Heart right ventricle (tissue), 16 donors: ENCODE measurements at regions not wholly inside any gene's neighbourhood (a gene's known extent, or its start where the extent isn't known, plus 50 kb on each side); places are given as distances from the start of the nearest gene placed in this dataset.
A peak's percentile ranks its signal among the peaks of the same experiment; 100 is the strongest.

ENCODE experiments used
- ATAC-seq, 8 donors: fragments of 200-7000 bp; cut with Tn5 transposase; one replicate each; pipeline ENCODE4 v1.9.1; 2020; ENCODE audit warnings: mild to moderate bottlenecking in 8 of 8, moderate library complexity in 8 of 8, moderate number of reproducible peaks in 1 of 8
- DNase-seq, 2 donors: peaks; one replicate each; pipeline ENCODE4 v3.0.0-alpha.2; 2020
- H3K27ac ChIP-seq, 10 donors: fragments of 200-600 bp; sonication (generic) in 2 of 10; one replicate each; pipeline versions ENCODE4 v1.5.0 to v1.8.0; 2020 to 2022; ENCODE audit warnings: mild to moderate bottlenecking in 3 of 10
- H3K27me3 ChIP-seq, 7 donors: fragments of 200-600 bp; one replicate each; pipeline ENCODE4 v1.8.0; 2021 to 2022; ENCODE audit warnings: mild to moderate bottlenecking in 2 of 7
- H3K36me3 ChIP-seq, 9 donors: fragments of 200-600 bp; sonication (generic) in 1 of 9; one replicate each; pipeline versions ENCODE4 v1.5.0 to v1.8.0; 2020 to 2022; ENCODE audit warnings: mild to moderate bottlenecking in 2 of 9
- H3K4me1 ChIP-seq, 9 donors: fragments of 200-600 bp; sonication (generic) in 1 of 9; one replicate each; pipeline versions ENCODE4 v1.5.0 to v1.8.0; 2020 to 2022; ENCODE audit warnings: mild to moderate bottlenecking in 4 of 9
- H3K4me3 ChIP-seq, 10 donors: fragments of 200-600 bp; sonication (generic) in 2 of 10; one replicate each; pipeline versions ENCODE4 v1.5.0 to v1.8.0; 2020 to 2022; ENCODE audit warnings: mild to moderate bottlenecking in 7 of 10, moderate library complexity in 2 of 10
- H3K9me3 ChIP-seq, 11 donors: fragments of 200-600 bp in 10 of 11; sonication (generic) in 2 of 11; one replicate each; pipeline versions ENCODE4 v1.5.0 to v1.8.0; 2013 to 2022; ENCODE audit warnings: mild to moderate bottlenecking in 2 of 11, control low read depth in 1 of 11, moderate library complexity in 1 of 11
- CTCF ChIP-seq, 9 donors: fragments of 200-600 bp; sonication (generic) in 2 of 9; IDR thresholded peaks; one replicate each; pipeline versions ENCODE4 v1.5.0 to v1.8.0; 2021 to 2022; ENCODE audit warnings: antibody characterized with exemption in 9 of 9, mild to moderate bottlenecking in 5 of 9, moderate library complexity in 1 of 9
- WGBS, 2 donors: extraction: QIAGEN DNeasy Blood & Tissue Kit; methylation state at CpG; one replicate each; pipeline ENCODE4 v1.1.7; 2013; ENCODE audit warnings: inconsistent platforms in 1 of 2; 5-methylcytosine and 5-hydroxymethylcytosine counted together
- intact Hi-C, 10 donors: fragments of 100-400 bp; cut with DNase I; formaldehyde crosslinking; loops; one replicate each; pipeline versions ENCODE4 v1.11.1 to v1.14.2; 2022
- donor health status: Arrhythmogenic right ventricular cardiomyopathy.
- donor health status: ischemic (EF 13 %, LVEDD 7.1; RV severe dilation, severe dysfunction).
- donor health status: healthy with polysubstance abuse.
- donor health status: DM: no; HTN: yes; CAD: no.
- donor health status: DM: no; HTN: no; CAD: no.
- donor health status: ischemic (EF 25% LVEDD 6.9; RV normal size, moderate dysfunction).
- donor health status: ischemic (EF 25% LVEDD 5.7; RV mildly dilated, moderate dysfunction).
- donor health status: healthy.
- donor health status: DM: yes; HTN: yes; CAD: no.
- donor health status: Ischemic cardiomyopathy.
- donor health status: ischemic (EF 35%, LVEDD 5.7; RV mildly dilated, moderate dysfunction).
- donor health status: nonischemic (EF 11% LVEDD 7.7; RV severe dilation, severe dysfunction).
- donor health status: DM: yes; HTN: yes; CAD: no.
- donor health status: PGD.
- donor health status: ischemic (EF 29% LVEDD 5.4; RV normal size, mild dysfunction).
- donor health status: nonischemic (EF 23%, LVEDD 6.1; RV moderate dilation, normal function).

DNA sequence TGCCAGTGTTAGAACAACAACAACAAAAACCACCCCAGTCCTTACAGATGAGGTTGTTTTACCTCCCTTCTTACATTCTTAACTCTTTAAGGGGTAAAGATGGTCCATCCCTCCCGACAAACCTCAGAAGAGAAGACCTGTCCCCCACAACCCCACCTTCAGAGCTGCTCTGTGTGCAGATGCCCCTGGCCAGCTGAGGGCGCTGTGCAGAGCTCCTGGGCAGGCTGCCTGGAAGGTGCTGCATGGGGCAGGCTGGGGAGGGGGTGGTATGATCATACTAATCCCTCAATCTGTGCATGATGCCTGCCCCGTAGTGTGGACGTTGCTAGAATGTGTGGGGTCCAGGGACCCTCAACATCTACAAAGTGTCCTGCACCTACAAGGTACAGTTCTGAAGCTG, 387.1 kb downstream of the INHBA start:
- no peaks in the 10 kb centered on the region for H3K36me3 ChIP-seq
- ATAC-seq = no peak
- no peak overlapping the region for H3K4me3 ChIP-seq
- WGBS, 2 donors = 64 to 65% methylated on average over 4 of the region's 4 CpGs
- intact Hi-C loops = no loop called here
- H3K27ac ChIP-seq = no peak overlapping the region
- no peaks in the 10 kb centered on the region for H3K27me3 ChIP-seq
- H3K9me3 ChIP-seq = no peaks in the 10 kb centered on the region
- H3K4me1 ChIP-seq = no peaks in the 10 kb centered on the region
- TF ChIP-seq CTCF (IDR thresholded peaks at IDR 0.05) = peak in 5 of 9 donors; percentile 9 to 34 (median 20)
- no peak for DNase-seq

- no peak for ATAC-seq
- H3K4me3 ChIP-seq = no peak overlapping the region
- no peaks in the 10 kb centered on the region for H3K9me3 ChIP-seq
- no peak for TF ChIP-seq CTCF (IDR thresholded peaks at IDR 0.05)
- no peak overlapping the region for H3K27ac ChIP-seq
- no peak for DNase-seq
- no peaks in the 10 kb centered on the region for H3K4me1 ChIP-seq
- WGBS, 2 donors = 88 to 89% methylated on average over 1 of the region's 1 CpG
- no peaks in the 10 kb centered on the region for H3K27me3 ChIP-seq
- intact Hi-C loops = no loop called here
- no peaks in the 10 kb centered on the region for H3K36me3 ChIP-seq
These were observed 389.7 kb downstream of the INHBA start for GRCh38 chr7:41313171-41313570.

DNA sequence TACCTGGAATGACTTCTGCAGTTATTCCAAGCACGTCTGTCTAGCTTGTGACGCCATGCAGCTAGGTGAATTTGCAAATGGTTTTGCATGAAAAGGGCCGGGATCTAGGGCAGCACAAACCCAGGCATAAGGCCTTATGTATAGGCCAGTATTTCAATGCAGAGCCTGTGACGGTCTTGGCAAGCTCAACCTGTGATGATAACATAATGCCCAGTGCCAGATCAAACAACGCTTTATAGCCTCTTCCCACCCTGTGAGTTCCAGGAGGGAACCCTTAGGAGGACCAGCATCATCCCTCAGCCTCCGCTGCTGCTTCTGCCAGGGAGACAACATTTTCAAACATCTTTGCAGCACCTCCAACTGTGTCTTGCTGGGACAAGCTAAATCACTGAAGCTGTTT, 390.7 kb downstream of the INHBA start:
- no peaks in the 10 kb centered on the region for H3K36me3 ChIP-seq
- no peak for TF ChIP-seq CTCF (IDR thresholded peaks at IDR 0.05)
- no peaks in the 10 kb centered on the region for H3K9me3 ChIP-seq
- no peaks in the 10 kb centered on the region for H3K27me3 ChIP-seq
- no peak for DNase-seq
- WGBS, 2 donors = 86 to 88% methylated on average over 6 of the region's 6 CpGs
- H3K4me1 ChIP-seq = no peaks in the 10 kb centered on the region
- no peak for ATAC-seq
- intact Hi-C loops = no loop called here
- no peak overlapping the region for H3K4me3 ChIP-seq
- no peak overlapping the region for H3K27ac ChIP-seq

DNA sequence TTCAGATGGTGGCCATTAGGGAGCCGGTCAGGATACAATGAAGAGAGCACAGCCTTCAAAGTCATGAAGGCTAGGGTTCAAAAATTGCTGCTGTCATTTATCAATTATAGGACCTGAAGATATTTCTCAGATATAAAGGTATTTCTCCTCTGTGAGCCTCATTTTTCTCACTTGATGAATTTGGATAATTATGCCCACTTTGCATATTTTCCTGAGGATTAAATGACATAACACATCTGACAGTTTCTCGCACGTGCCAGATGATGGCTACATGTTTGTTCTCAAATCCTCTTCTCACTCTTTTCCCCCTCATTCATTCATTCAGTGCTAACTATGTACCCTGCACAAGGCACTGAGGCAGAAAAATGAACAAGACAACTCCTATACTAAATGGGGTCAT, 391.6 kb downstream of the INHBA start:
- no peak for ATAC-seq
- no peaks in the 10 kb centered on the region for H3K4me1 ChIP-seq
- no peaks in the 10 kb centered on the region for H3K36me3 ChIP-seq

More for the DNA sequence above, 391.6 kb downstream of the INHBA start:
- WGBS, 2 donors = 93 to 95% methylated on average over 3 of the region's 3 CpGs
- H3K27me3 ChIP-seq = no peaks in the 10 kb centered on the region
- no peak overlapping the region for H3K27ac ChIP-seq
- H3K9me3 ChIP-seq = no peaks in the 10 kb centered on the region
- TF ChIP-seq CTCF (IDR thresholded peaks at IDR 0.05) = no peak
- DNase-seq = no peak
- no peak overlapping the region for H3K4me3 ChIP-seq
- intact Hi-C loops = no loop called here
